ENCODE measurements at regions not wholly inside any gene's neighbourhood (a gene's known extent, or its start where the extent isn't known, plus 50 kb on each side); places are given as distances from the start of the nearest gene placed in this dataset.
"Not testable (repeated sequence)": the region's sequence is repeated elsewhere in the genome, so short reads cannot be mapped to it uniquely, and the experiment has no call there.

- Histone ChIP-seq H3K27me3 (ENCODE audit: control insufficient read depth in 2 of 2, insufficient read depth in 2 of 2, low read length in 2 of 2) (peaks cover 0 to 2% of the 10 kb centered on the region in 2 donors), H3K4me1 (ENCODE audit: control insufficient read depth in 2 of 2, insufficient read depth in 2 of 2, low read length in 2 of 2) (peaks cover 3% of the 10 kb centered on the region in 2 donors), H3K4me3 (ENCODE audit: low read length in 2 of 2) (no peak overlapping the region), H3K9ac (ENCODE audit: low read depth in 1 of 2, low read length in 2 of 2) (no peak overlapping the region), H3K36me3 (ENCODE audit: control insufficient read depth in 2 of 2, insufficient read depth in 2 of 2, low read length in 2 of 2) (no peaks in the 10 kb centered on the region), H3K9me3 (ENCODE audit: control insufficient read depth in 2 of 2, low read length in 2 of 2) (no peaks in the 10 kb centered on the region), H3K27ac (ENCODE audit: low read depth in 2 of 2, low read length in 2 of 2) (no peak overlapping the region)
These were observed 307.8 kb downstream of the MTX2 start for GRCh38 chr2:176577054-176577453.

- not testable (repeated sequence) for H3K9ac ChIP-seq (ENCODE audit: low read depth in 1 of 2, low read length in 2 of 2); H3K27me3 ChIP-seq (ENCODE audit: control insufficient read depth in 2 of 2, insufficient read depth in 2 of 2, low read length in 2 of 2); H3K27ac ChIP-seq (ENCODE audit: low read depth in 2 of 2, low read length in 2 of 2); H3K9me3 ChIP-seq (ENCODE audit: control insufficient read depth in 2 of 2, low read length in 2 of 2); H3K4me1 ChIP-seq (ENCODE audit: control insufficient read depth in 2 of 2, insufficient read depth in 2 of 2, low read length in 2 of 2); H3K4me3 ChIP-seq (ENCODE audit: low read length in 2 of 2); H3K36me3 ChIP-seq (ENCODE audit: control insufficient read depth in 2 of 2, insufficient read depth in 2 of 2, low read length in 2 of 2)
These were observed 309.1 kb downstream of the MTX2 start for GRCh38 chr2:176578292-176578691.

DNA sequence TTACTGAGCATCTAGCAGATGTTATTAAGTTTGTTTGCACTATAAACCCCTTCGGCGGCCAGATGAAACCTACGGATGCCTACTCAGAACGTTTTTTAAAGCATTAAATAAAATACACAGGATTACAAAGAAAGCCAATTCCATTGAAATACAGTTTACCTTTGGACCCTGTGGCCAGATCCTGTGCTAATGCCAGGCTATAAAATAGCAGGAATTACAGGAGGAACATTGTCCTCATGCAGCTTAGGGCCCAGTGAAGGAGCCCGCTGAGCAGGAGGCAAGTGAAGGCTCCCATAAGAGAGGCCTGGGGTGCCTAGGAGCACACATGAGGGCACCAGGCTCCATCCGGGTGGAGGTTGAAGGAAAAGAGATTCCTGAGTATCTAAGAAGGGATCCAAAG is 310.4 kb downstream of the MTX2 start:
- Histone ChIP-seq H3K9ac (ENCODE audit: low read depth in 1 of 2, low read length in 2 of 2) (no peak overlapping the region), H3K36me3 (ENCODE audit: control insufficient read depth in 2 of 2, insufficient read depth in 2 of 2, low read length in 2 of 2) (no peaks in the 10 kb centered on the region), H3K9me3 (ENCODE audit: control insufficient read depth in 2 of 2, low read length in 2 of 2) (no peaks in the 10 kb centered on the region), H3K4me1 (ENCODE audit: control insufficient read depth in 2 of 2, insufficient read depth in 2 of 2, low read length in 2 of 2) (peaks cover 3 to 5% of the 10 kb centered on the region in 2 donors), H3K27ac (ENCODE audit: low read depth in 2 of 2, low read length in 2 of 2) (no peak overlapping the region), H3K27me3 (ENCODE audit: control insufficient read depth in 2 of 2, insufficient read depth in 2 of 2, low read length in 2 of 2) (peaks cover 0 to 2% of the 10 kb centered on the region in 2 donors), H3K4me3 (ENCODE audit: low read length in 2 of 2) (no peak overlapping the region)

DNA sequence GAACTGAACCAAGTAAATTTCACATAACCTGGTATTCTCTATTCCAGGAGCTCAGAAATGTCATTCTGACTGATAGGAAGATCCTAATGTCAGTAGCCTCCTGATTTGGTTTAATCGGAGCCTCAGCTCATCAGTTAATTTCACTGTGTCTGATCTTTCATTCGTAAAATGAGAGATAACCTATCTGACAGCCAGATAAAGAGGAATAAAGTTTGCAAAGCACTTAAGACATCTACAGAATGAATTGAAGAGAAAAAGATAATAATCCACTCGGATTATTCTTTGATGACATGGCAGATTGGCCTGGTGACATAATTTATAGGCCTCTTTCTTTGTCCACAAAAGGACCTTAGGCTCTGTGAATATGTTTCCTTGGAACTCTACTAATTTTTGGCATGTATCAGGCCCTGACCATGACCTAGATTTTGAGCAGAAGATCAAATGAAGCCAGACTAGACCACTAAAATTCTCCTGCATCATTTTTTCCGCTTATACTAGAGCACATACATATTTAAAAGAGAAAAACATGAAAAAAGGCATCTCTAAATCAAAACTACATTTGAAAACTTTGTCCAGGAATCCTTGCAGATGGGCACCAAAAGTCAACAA is 312.4 kb downstream of the MTX2 start:
- Histone ChIP-seq H3K9me3 (ENCODE audit: control insufficient read depth in 2 of 2, low read length in 2 of 2) (no peaks in the 10 kb centered on the region), H3K36me3 (ENCODE audit: control insufficient read depth in 2 of 2, insufficient read depth in 2 of 2, low read length in 2 of 2) (no peaks in the 10 kb centered on the region), H3K27ac (ENCODE audit: low read depth in 2 of 2, low read length in 2 of 2) (no peak overlapping the region), H3K4me1 (ENCODE audit: control insufficient read depth in 2 of 2, insufficient read depth in 2 of 2, low read length in 2 of 2) (peaks cover 3 to 5% of the 10 kb centered on the region in 2 donors), H3K4me3 (ENCODE audit: low read length in 2 of 2) (no peak overlapping the region), H3K9ac (ENCODE audit: low read depth in 1 of 2, low read length in 2 of 2) (no peak overlapping the region), H3K27me3 (ENCODE audit: control insufficient read depth in 2 of 2, insufficient read depth in 2 of 2, low read length in 2 of 2) (no peaks in the 10 kb centered on the region)

DNA sequence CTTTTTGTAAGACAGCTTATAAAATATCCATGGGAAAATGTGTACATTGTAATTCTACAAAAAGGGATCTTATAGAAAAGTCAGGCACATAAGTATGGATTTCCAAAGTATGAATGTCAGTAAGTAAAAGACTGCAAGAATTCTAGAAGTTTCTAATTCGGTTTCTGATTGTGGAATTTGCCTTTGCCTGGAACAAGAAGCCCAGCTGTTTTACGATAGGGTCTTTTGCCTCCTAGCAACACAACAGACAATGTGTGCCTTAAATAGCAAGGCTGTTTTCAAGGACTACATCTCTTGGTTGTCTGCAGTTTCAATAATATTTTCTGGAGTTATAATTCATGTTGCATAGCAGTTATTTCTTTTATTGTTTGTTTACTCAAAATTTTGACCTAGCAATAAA is 312.9 kb downstream of the MTX2 start:
- H3K9ac ChIP-seq (ENCODE audit: low read depth in 1 of 2, low read length in 2 of 2), result no peak overlapping the region
- no peak overlapping the region for H3K27ac ChIP-seq (ENCODE audit: low read depth in 2 of 2, low read length in 2 of 2)

GRCh38 chr2:176582990-176583481 is 313.8 kb downstream of the MTX2 start:
- Histone ChIP-seq H3K27ac (ENCODE audit: low read depth in 2 of 2, low read length in 2 of 2) (no peak overlapping the region), H3K4me1 (ENCODE audit: control insufficient read depth in 2 of 2, insufficient read depth in 2 of 2, low read length in 2 of 2) (peaks cover 3 to 5% of the 10 kb centered on the region in 2 donors), H3K36me3 (ENCODE audit: control insufficient read depth in 2 of 2, insufficient read depth in 2 of 2, low read length in 2 of 2) (no peaks in the 10 kb centered on the region), H3K4me3 (ENCODE audit: low read length in 2 of 2) (no peak overlapping the region), H3K9ac (ENCODE audit: low read depth in 1 of 2, low read length in 2 of 2) (no peak overlapping the region), H3K27me3 (ENCODE audit: control insufficient read depth in 2 of 2, insufficient read depth in 2 of 2, low read length in 2 of 2) (no peaks in the 10 kb centered on the region), H3K9me3 (ENCODE audit: control insufficient read depth in 2 of 2, low read length in 2 of 2) (no peaks in the 10 kb centered on the region)

More for the DNA sequence above, 312.9 kb downstream of the MTX2 start:
- no peaks in the 10 kb centered on the region for H3K9me3 ChIP-seq (ENCODE audit: control insufficient read depth in 2 of 2, low read length in 2 of 2)
- H3K4me1 ChIP-seq (ENCODE audit: control insufficient read depth in 2 of 2, insufficient read depth in 2 of 2, low read length in 2 of 2), result peaks cover 3 to 5% of the 10 kb centered on the region in 2 donors
- no peaks in the 10 kb centered on the region for H3K27me3 ChIP-seq (ENCODE audit: control insufficient read depth in 2 of 2, insufficient read depth in 2 of 2, low read length in 2 of 2)
- H3K36me3 ChIP-seq (ENCODE audit: control insufficient read depth in 2 of 2, insufficient read depth in 2 of 2, low read length in 2 of 2), result no peaks in the 10 kb centered on the region
- no peak overlapping the region for H3K4me3 ChIP-seq (ENCODE audit: low read length in 2 of 2)

- Histone ChIP-seq H3K27me3 (ENCODE audit: control insufficient read depth in 2 of 2, insufficient read depth in 2 of 2, low read length in 2 of 2) (no peaks in the 10 kb centered on the region), H3K9me3 (ENCODE audit: control insufficient read depth in 2 of 2, low read length in 2 of 2) (no peaks in the 10 kb centered on the region), H3K4me3 (ENCODE audit: low read length in 2 of 2) (no peak overlapping the region), H3K27ac (ENCODE audit: low read depth in 2 of 2, low read length in 2 of 2) (no peak overlapping the region), H3K4me1 (ENCODE audit: control insufficient read depth in 2 of 2, insufficient read depth in 2 of 2, low read length in 2 of 2) (peaks cover 3 to 5% of the 10 kb centered on the region in 2 donors), H3K9ac (ENCODE audit: low read depth in 1 of 2, low read length in 2 of 2) (no peak overlapping the region), H3K36me3 (ENCODE audit: control insufficient read depth in 2 of 2, insufficient read depth in 2 of 2, low read length in 2 of 2) (no peaks in the 10 kb centered on the region)
These were observed 314.4 kb downstream of the MTX2 start for GRCh38 chr2:176583607-176584006.

- H3K27me3 ChIP-seq (ENCODE audit: control insufficient read depth in 2 of 2, insufficient read depth in 2 of 2, low read length in 2 of 2), result no peaks in the 10 kb centered on the region
- no peak overlapping the region for H3K9ac ChIP-seq (ENCODE audit: low read depth in 1 of 2, low read length in 2 of 2)
- H3K9me3 ChIP-seq (ENCODE audit: control insufficient read depth in 2 of 2, low read length in 2 of 2), result no peaks in the 10 kb centered on the region
- H3K4me3 ChIP-seq (ENCODE audit: low read length in 2 of 2), result no peak overlapping the region
- no peak overlapping the region for H3K27ac ChIP-seq (ENCODE audit: low read depth in 2 of 2, low read length in 2 of 2)
- no peaks in the 10 kb centered on the region for H3K36me3 ChIP-seq (ENCODE audit: control insufficient read depth in 2 of 2, insufficient read depth in 2 of 2, low read length in 2 of 2)
- peaks cover 2 to 3% of the 10 kb centered on the region in 2 donors for H3K4me1 ChIP-seq (ENCODE audit: control insufficient read depth in 2 of 2, insufficient read depth in 2 of 2, low read length in 2 of 2)
These were observed 315.1 kb downstream of the MTX2 start for GRCh38 chr2:176584333-176584732.

GRCh38 chr2:176585291-176585690 is 316.0 kb downstream of the MTX2 start:
- H3K4me3 ChIP-seq (ENCODE audit: low read length in 2 of 2), result no peak overlapping the region
- H3K27me3 ChIP-seq (ENCODE audit: control insufficient read depth in 2 of 2, insufficient read depth in 2 of 2, low read length in 2 of 2), result no peaks in the 10 kb centered on the region
- H3K9ac ChIP-seq (ENCODE audit: low read depth in 1 of 2, low read length in 2 of 2), result no peak overlapping the region
- H3K36me3 ChIP-seq (ENCODE audit: control insufficient read depth in 2 of 2, insufficient read depth in 2 of 2, low read length in 2 of 2), result no peaks in the 10 kb centered on the region
- no peak overlapping the region for H3K27ac ChIP-seq (ENCODE audit: low read depth in 2 of 2, low read length in 2 of 2)
- H3K4me1 ChIP-seq (ENCODE audit: control insufficient read depth in 2 of 2, insufficient read depth in 2 of 2, low read length in 2 of 2), result peaks cover 0 to 2% of the 10 kb centered on the region in 2 donors
- no peaks in the 10 kb centered on the region for H3K9me3 ChIP-seq (ENCODE audit: control insufficient read depth in 2 of 2, low read length in 2 of 2)

DNA sequence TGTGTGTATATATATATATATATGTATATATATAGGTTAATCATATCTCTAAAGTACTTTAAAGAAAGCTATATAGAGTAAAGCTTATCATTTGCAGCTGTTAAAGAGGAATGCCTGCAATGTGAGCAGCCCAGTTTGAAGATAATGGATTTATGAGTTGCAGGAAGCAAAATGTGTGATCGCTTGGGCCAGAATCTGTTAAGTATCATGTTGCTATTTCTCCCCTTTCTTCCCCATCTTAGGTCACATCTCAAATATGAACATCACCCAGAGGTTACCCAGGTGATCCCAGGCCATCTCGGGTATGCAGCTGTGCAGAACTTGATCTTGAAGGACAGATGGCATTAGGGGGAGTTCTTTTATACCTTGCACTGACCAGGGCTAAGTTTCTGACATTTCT is 316.5 kb downstream of the MTX2 start:
- Histone ChIP-seq H3K9ac (ENCODE audit: low read depth in 1 of 2, low read length in 2 of 2) (no peak overlapping the region), H3K4me3 (ENCODE audit: low read length in 2 of 2) (no peak overlapping the region), H3K9me3 (ENCODE audit: control insufficient read depth in 2 of 2, low read length in 2 of 2) (no peaks in the 10 kb centered on the region), H3K4me1 (ENCODE audit: control insufficient read depth in 2 of 2, insufficient read depth in 2 of 2, low read length in 2 of 2) (peaks cover 0 to 2% of the 10 kb centered on the region in 2 donors), H3K27me3 (ENCODE audit: control insufficient read depth in 2 of 2, insufficient read depth in 2 of 2, low read length in 2 of 2) (no peaks in the 10 kb centered on the region), H3K27ac (ENCODE audit: low read depth in 2 of 2, low read length in 2 of 2) (no peak overlapping the region), H3K36me3 (ENCODE audit: control insufficient read depth in 2 of 2, insufficient read depth in 2 of 2, low read length in 2 of 2) (no peaks in the 10 kb centered on the region)
